H9 (cell line): ENCODE measurements at regions not wholly inside any gene's neighbourhood (a gene's known extent, or its start where the extent isn't known, plus 50 kb on each side); places are given as distances from the start of the nearest gene placed in this dataset.

Experiments used
- DNase-seq: peaks from one replicate; pipeline ENCODE4 v3.0.0-alpha.2; 2017
- H2AFZ ChIP-seq: one replicate; pipeline ENCODE4 v1.6.1; 2013; ENCODE audit warnings: mild to moderate bottlenecking, low read length, control low read depth, moderate library complexity
- H2AK5ac ChIP-seq: 2 replicates; pipeline ENCODE4 v1.6.1; 2013; ENCODE audit warnings: low read length, control low read depth, mixed read lengths; ENCODE audit not compliant: insufficient read length
- H2BK120ac ChIP-seq: one replicate; pipeline ENCODE4 v1.6.1; 2013; ENCODE audit warnings: low read depth, mild to moderate bottlenecking, low read length, control low read depth, inconsistent platforms; ENCODE audit not compliant: poor library complexity, severe bottlenecking
- H2BK12ac ChIP-seq: 2 replicates; pipeline ENCODE4 v1.6.1; 2013; ENCODE audit warnings: low read length, control low read depth, mixed read lengths, low read depth; ENCODE audit not compliant: insufficient read length
- H2BK15ac ChIP-seq: 2 replicates; pipeline ENCODE4 v1.6.1; 2013; ENCODE audit warnings: low read depth, low read length, control low read depth
- H2BK20ac ChIP-seq: one replicate; pipeline ENCODE4 v1.6.1; 2013; ENCODE audit warnings: low read depth, mild to moderate bottlenecking, low read length, control low read depth, inconsistent platforms; ENCODE audit not compliant: poor library complexity, severe bottlenecking
- H2BK5ac ChIP-seq: 2 replicates; pipeline ENCODE4 v1.6.1; 2013; ENCODE audit warnings: low read length, control low read depth, mixed read lengths; ENCODE audit not compliant: insufficient read length
- H3K14ac ChIP-seq: 2 replicates; pipeline ENCODE4 v1.6.1; 2013; ENCODE audit warnings: low read length, control low read depth; ENCODE audit not compliant: insufficient read depth
- H3K18ac ChIP-seq: 2 replicates; pipeline ENCODE4 v1.6.1; 2013; ENCODE audit warnings: low read depth, mild to moderate bottlenecking, mixed read lengths, low read length, control low read depth; ENCODE audit not compliant: insufficient read length
- H3K23ac ChIP-seq: 2 replicates; pipeline ENCODE4 v1.6.1; 2013; ENCODE audit warnings: low read length, control low read depth, mixed read lengths, low read depth; ENCODE audit not compliant: insufficient read length
- H3K23me2 ChIP-seq: 2 replicates; pipeline ENCODE4 v1.6.1; 2013; ENCODE audit warnings: low read depth, mild to moderate bottlenecking, mixed read lengths, low read length, control low read depth; ENCODE audit not compliant: insufficient read length, poor library complexity, severe bottlenecking
- H3K27ac ChIP-seq: 2 replicates; pipeline ENCODE4 v1.5.1; 2013; ENCODE audit warnings: low read length, control low read depth, mixed read lengths, low read depth; ENCODE audit not compliant: insufficient read length
- H3K27me3 ChIP-seq: 2 replicates; pipeline ENCODE4 v1.6.1; 2013; ENCODE audit warnings: low read length, control low read depth, inconsistent platforms; ENCODE audit not compliant: insufficient read depth
- H3K4ac ChIP-seq: 2 replicates; pipeline ENCODE4 v1.6.1; 2013; ENCODE audit warnings: low read depth, mild to moderate bottlenecking, control low read depth, inconsistent platforms, low read length, moderate library complexity
- H3K4me1 ChIP-seq: 2 replicates; pipeline ENCODE4 v1.6.1; 2013; ENCODE audit warnings: low read length, control low read depth, inconsistent platforms; ENCODE audit not compliant: insufficient read depth
- H3K4me2 ChIP-seq: 2 replicates; pipeline ENCODE4 v1.6.1; 2013; ENCODE audit warnings: low read length, control low read depth, mixed read lengths; ENCODE audit not compliant: insufficient read length, insufficient read depth
- H3K56ac ChIP-seq: 2 replicates; pipeline ENCODE4 v1.6.1; 2013; ENCODE audit warnings: low read depth, mild to moderate bottlenecking, mixed read lengths, low read length, control low read depth; ENCODE audit not compliant: insufficient read length
- H3K79me1 ChIP-seq: 2 replicates; pipeline ENCODE4 v1.6.1; 2013; ENCODE audit warnings: low read depth, mild to moderate bottlenecking, moderate library complexity, low read length, control low read depth, inconsistent platforms; ENCODE audit not compliant: insufficient read depth, poor library complexity, severe bottlenecking
- H3K79me2 ChIP-seq: 2 replicates; pipeline ENCODE4 v1.6.1; 2013; ENCODE audit warnings: low read length, control low read depth, inconsistent platforms; ENCODE audit not compliant: insufficient read depth
- H3K9ac ChIP-seq: 2 replicates; pipeline ENCODE4 v1.6.1; 2013; ENCODE audit warnings: low read length, control low read depth, mixed read lengths; ENCODE audit not compliant: insufficient read length; ENCODE audit errors: extremely low read depth
- H3K9me3 ChIP-seq: one replicate; pipeline ENCODE4 v1.6.1; 2013; ENCODE audit warnings: low read depth, low read length, inconsistent platforms; ENCODE audit not compliant: control insufficient read depth
- H3T11ph ChIP-seq: one replicate; pipeline ENCODE4 v1.6.1; 2013; ENCODE audit warnings: mild to moderate bottlenecking, low read length, control low read depth, inconsistent platforms
- H4K20me1 ChIP-seq: one replicate; pipeline ENCODE4 v1.6.1; 2013; ENCODE audit not compliant: control insufficient read depth, insufficient read length, insufficient read depth
- H4K5ac ChIP-seq: 2 replicates; pipeline ENCODE4 v1.6.1; 2013; ENCODE audit warnings: low read depth, mild to moderate bottlenecking, mixed read lengths, low read length, control low read depth; ENCODE audit not compliant: insufficient read length
- H4K8ac ChIP-seq: replicated peaks from 2 replicates; pipeline ENCODE4 v1.6.1; 2013; ENCODE audit warnings: low read length, control low read depth, mixed read lengths, low read depth; ENCODE audit not compliant: insufficient read length
- H4K91ac ChIP-seq: 2 replicates; pipeline ENCODE4 v1.6.1; 2013; ENCODE audit warnings: low read depth, mild to moderate bottlenecking, moderate library complexity, mixed read lengths, low read length, control low read depth; ENCODE audit not compliant: insufficient read length
- H3K27ac Mint-ChIP-seq, 3 experiments: 2 replicates in 2 of 3; 3 replicates in 1 of 3; pipeline ENCODE4 v1.8.0; 2020 to 2021; ENCODE audit warnings: mixed read lengths in 3 of 3, mild to moderate bottlenecking in 1 of 3, moderate library complexity in 1 of 3
- H3K27me3 Mint-ChIP-seq: 2 replicates; pipeline ENCODE4 v1.8.0; 2021; ENCODE audit warnings: low read depth, mild to moderate bottlenecking, moderate library complexity, mixed read lengths
- H3K36me3 Mint-ChIP-seq, 3 experiments: 2 replicates in 2 of 3; 3 replicates in 1 of 3; pipeline ENCODE4 v1.8.0; 2020 to 2021; ENCODE audit warnings: low read depth in 3 of 3, mixed read lengths in 3 of 3; ENCODE audit not compliant: insufficient read depth in 1 of 3
- H3K4me1 Mint-ChIP-seq, 2 experiments: 2 replicates each; pipeline ENCODE4 v1.8.0; 2020; ENCODE audit warnings: mixed read lengths in 2 of 2
- H3K4me3 Mint-ChIP-seq, 2 experiments: 2 replicates in 1 of 2; 3 replicates in 1 of 2; pipeline ENCODE4 v1.8.0; 2020 to 2021; ENCODE audit warnings: mild to moderate bottlenecking in 2 of 2, mixed read lengths in 2 of 2, moderate library complexity in 1 of 2
- H3K9me3 Mint-ChIP-seq, 2 experiments: 2 replicates in 1 of 2; 3 replicates in 1 of 2; pipeline ENCODE4 v1.8.0; 2020; ENCODE audit warnings: mild to moderate bottlenecking in 2 of 2, mixed read lengths in 2 of 2, moderate library complexity in 1 of 2
- WGBS: extraction: QIAGEN DNeasy Blood & Tissue Kit; methylation state at CpG from one replicate; pipeline ENCODE4 v1.1.7; 2013; ENCODE audit warnings: missing lambda C conversion rate, low lambda C conversion rate, mixed read lengths; ENCODE audit not compliant: insufficient read length; ENCODE audit errors: extremely low coverage; 5-methylcytosine and 5-hydroxymethylcytosine counted together
- TF ChIP-seq, protein P1 (sequence below): fragments of 200-600 bp; sonication (generic); conservative IDR thresholded peaks from 3 replicates; pipeline ENCODE4 v1.8.0; 2021; ENCODE audit warnings: antibody characterized with exemption, mild to moderate bottlenecking

DNA sequence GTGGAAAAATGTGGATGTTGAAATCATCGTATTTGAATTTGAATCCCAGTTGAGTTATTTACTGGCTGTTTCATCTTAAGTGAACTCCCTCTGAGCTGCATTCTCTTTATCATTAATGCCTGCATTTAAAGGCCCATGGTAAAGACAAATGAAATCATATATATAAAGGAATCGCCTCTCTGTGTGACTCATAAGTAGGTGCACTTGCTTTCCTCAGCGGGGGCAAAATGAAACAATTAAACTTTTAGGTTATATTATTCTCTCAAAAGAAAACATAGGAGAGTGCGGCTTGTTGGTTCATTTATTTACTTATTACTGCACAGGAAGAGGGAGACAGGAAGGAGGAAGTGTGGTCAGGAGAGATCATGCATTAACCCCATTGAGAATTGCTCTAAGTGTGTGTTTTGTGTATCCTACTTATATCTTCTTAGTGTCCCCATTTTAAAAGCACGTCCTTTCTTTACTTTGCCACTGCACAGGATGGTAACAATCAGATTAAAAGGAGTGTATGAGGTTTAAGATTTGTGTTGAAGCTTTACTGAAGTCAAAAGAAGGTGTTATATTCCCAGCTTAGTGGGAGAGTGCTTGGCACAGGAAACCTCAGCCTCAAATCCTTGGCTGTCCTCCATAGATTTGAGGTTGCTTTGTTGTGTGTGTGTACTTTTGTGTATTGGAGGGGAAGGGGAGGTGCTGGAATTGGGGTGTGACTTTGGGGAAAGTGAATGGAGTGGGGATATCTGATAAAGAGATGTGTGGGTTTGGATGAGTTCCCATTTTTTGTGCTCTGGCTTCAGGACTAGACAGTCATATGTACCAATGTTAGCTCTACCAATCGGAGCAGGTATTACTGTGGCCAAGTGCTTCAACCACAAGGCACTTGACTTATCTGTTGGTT, 595.8 kb upstream of the NR2F2 start:
- H4K8ac ChIP-seq: no peak overlapping the region
- no peaks in the 10 kb centered on the region for H3K23me2 ChIP-seq
- 0 out of 5 replicates have a peak, but pooled peaks cover 0 to 2% of the 10 kb centered on the region in 2 experiments for H3K9me3 Mint-ChIP-seq
- H3K4ac ChIP-seq: no peak overlapping the region
- H3K4me2 ChIP-seq: no peak overlapping the region
- no peak overlapping the region for H3K27ac ChIP-seq
- TF ChIP-seq, protein P1, sequence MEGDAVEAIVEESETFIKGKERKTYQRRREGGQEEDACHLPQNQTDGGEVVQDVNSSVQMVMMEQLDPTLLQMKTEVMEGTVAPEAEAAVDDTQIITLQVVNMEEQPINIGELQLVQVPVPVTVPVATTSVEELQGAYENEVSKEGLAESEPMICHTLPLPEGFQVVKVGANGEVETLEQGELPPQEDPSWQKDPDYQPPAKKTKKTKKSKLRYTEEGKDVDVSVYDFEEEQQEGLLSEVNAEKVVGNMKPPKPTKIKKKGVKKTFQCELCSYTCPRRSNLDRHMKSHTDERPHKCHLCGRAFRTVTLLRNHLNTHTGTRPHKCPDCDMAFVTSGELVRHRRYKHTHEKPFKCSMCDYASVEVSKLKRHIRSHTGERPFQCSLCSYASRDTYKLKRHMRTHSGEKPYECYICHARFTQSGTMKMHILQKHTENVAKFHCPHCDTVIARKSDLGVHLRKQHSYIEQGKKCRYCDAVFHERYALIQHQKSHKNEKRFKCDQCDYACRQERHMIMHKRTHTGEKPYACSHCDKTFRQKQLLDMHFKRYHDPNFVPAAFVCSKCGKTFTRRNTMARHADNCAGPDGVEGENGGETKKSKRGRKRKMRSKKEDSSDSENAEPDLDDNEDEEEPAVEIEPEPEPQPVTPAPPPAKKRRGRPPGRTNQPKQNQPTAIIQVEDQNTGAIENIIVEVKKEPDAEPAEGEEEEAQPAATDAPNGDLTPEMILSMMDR: no peak
- H4K20me1 ChIP-seq: no peaks in the 10 kb centered on the region
- H3K14ac ChIP-seq: no peak overlapping the region
- no peak overlapping the region for H2BK15ac ChIP-seq
- no peak overlapping the region for H3T11ph ChIP-seq
- no peak overlapping the region for H3K18ac ChIP-seq
- H2BK20ac ChIP-seq: no peak overlapping the region
- no CpG with 5 or more reads among the region's 6 CpGs for WGBS
- no peak overlapping the region for H4K5ac ChIP-seq
- no peak overlapping the region for H2AFZ ChIP-seq
- no peaks in the 10 kb centered on the region for H3K79me1 ChIP-seq
- H3K4me1 Mint-ChIP-seq: no peaks in the 10 kb centered on the region; a peak in 1 of 4 replicates
- H3K79me2 ChIP-seq: no peaks in the 10 kb centered on the region
- H3K23ac ChIP-seq: no peak overlapping the region
- H3K56ac ChIP-seq: no peak overlapping the region
- H2BK5ac ChIP-seq: no peak overlapping the region
- no peak overlapping the region for H2BK12ac ChIP-seq
- no peak for DNase-seq
- no peak overlapping the region for H3K9ac ChIP-seq
- H2BK120ac ChIP-seq: no peak overlapping the region
- no peaks in the 10 kb centered on the region for H3K36me3 Mint-ChIP-seq
- H3K9me3 ChIP-seq: no peaks in the 10 kb centered on the region
- no peak overlapping the region for H2AK5ac ChIP-seq
- H4K91ac ChIP-seq: no peak overlapping the region
- no peak overlapping the region; a peak in 1 of 7 replicates for H3K27ac Mint-ChIP-seq
- no peak overlapping the region for H3K4me3 Mint-ChIP-seq
- 0 out of 2 replicates have a peak, but pooled peaks cover 2% of the 10 kb centered on the region for H3K4me1 ChIP-seq
- H3K27me3 ChIP-seq: no peaks in the 10 kb centered on the region
- H3K27me3 Mint-ChIP-seq: no peaks in the 10 kb centered on the region
